Germinal center (tissue), 1 donor: ENCODE measurements at regions not wholly inside any gene's neighbourhood (a gene's known extent, or its start where the extent isn't known, plus 50 kb on each side); places are given as distances from the start of the nearest gene placed in this dataset.
"Not testable (repeated sequence)": the region's sequence is repeated elsewhere in the genome, so short reads cannot be mapped to it uniquely, and the experiment has no call there.

Source experiments
- DNase-seq: peaks from one replicate; pipeline ENCODE4 v3.0.0; 2012; ENCODE audit warnings: mixed read lengths, low spot score

DNA sequence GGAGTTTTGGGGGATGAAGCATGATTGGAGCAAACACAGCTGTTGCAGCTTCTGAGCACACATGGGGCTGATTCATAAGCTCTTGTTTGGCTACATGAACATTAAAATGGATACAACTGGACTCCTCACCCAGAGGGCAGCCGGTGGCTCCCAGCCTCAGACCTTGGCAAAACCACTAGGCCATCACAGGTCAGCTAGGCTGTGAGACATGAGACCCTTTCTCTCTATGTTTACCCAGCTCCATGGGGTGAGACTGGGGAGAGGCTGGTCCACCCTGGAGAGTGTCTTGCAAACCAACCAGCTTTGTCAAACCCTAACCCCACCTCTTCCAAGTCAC lies 388.7 kb downstream of the PTPRU start:
- DNase-seq = no peak

DNA sequence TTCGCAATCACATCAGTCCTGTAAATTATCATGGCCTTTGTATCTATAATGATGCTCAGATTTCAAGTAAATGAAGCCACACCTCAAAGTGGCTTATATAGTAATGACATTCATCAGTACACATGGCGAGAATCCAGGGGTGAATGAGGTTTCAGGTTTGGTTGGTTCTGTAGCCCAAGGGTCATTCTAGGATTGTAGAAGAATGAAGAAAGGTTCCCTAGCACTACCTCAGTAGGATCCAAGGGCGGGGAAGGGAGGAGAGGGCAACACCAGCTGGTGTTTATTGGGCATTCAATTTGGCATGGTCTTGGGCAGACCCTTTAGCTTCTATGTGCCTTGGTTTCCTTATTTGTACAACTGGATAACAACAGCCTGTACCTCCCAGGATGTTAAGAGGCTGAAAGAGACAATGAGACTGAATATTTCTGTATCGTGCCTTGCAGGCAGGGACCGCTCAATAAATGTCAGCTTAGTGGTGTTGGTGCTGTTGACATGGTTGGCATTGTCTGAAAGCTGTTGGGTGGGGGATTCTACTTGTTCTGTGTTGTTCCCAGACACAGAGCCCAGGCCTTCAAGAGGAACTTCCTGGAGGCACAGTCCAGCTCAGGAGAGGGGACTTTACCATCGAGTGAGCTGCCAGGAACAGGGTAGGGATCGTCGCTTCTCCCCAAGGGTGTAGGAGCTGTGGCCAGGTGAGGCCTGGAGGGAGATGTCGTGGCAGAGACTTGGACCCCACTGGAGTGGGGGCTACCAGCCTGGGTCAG lies 388.2 kb downstream of the PTPRU start:
- DNase-seq = no peak

DNA sequence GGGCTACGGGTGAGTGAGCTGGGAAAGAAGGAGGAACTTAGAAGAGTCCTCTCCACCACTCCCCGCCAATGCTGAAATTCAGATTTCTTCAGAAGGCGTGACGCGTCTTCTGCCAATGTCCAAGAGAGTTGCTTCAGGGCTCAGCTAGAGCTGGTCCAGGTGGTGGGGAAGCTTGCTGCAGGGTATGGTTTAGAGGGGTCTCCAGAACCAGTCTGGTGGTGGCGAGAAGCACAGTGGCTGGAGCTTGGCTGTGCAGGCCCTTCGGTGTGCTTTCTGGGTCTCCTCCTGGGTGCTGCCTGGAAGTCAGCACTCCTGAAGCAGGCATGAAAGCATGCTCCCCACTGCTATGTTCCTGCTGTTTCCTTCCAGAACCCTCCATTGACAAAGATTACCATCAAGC lies 387.2 kb downstream of the PTPRU start:
- no peak for DNase-seq

DNA sequence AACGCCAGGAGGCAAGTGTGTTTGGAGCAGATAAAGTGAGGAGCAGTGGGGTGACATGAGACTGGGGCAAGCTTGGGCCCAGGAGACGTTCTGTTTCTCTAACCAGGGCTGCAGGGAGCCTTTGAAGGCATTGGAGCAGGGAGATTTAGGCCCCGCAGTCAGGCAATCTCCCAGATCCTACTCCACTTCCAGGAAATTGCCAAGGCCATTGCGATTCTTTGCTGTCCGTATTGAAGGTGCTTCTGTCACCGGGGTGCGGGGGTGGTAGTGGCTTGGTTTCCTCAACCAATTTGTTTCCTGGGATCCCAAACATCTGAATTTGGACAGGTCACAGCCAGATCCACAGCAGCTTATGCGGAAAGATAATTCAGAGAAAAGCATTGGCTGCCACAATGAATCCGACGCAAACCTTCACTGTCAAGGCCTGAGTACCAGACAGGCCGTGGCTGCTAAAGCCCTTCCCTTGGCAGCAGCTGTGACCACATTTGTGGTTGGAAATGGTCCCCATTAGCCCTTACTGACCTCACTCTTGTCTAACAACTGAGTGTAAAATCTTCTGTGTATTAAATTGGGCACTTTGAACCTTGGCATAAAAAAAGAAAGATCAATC lies 385.6 kb downstream of the PTPRU start:
- no peak for DNase-seq

DNA sequence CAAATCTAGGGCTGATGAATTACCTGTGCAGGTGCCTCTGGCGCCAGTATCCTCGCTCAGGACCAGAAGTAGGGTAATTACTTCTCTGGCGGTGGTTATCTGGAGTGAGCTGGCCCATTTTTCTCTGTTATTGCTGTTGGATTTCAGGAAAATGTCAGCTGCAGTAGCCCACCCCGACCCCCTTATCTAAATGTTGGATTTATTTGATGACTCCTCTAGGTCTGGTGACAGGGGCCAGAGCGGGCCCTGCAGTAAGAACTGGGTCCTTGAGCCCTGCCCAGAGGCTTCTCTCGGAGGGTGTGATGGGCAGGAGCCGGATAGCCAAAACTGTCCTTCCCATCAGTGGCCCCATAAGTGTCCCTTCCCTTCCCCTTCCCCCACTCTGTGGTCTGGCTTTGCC lies 384.3 kb downstream of the PTPRU start:
- no peak for DNase-seq

DNA sequence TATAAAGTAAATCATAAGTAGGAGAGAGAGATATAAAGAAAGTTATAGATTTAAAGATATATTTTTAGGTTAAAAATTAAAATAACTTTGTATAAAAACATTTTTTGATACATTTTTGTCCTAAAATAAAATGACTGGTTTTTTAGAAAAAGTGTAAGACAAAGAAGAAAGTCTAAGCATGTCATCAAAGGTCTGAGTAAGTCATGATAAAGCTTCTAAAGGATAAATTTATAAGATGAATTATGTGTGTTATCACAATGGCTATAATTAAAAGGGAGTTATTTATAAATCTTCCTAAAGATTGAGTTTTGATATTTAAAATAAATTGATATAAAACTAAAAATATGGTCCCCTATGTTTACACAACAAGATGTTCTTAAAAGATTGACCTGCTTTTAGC lies 370.9 kb downstream of the PTPRU start:
- DNase-seq = no peak

DNA sequence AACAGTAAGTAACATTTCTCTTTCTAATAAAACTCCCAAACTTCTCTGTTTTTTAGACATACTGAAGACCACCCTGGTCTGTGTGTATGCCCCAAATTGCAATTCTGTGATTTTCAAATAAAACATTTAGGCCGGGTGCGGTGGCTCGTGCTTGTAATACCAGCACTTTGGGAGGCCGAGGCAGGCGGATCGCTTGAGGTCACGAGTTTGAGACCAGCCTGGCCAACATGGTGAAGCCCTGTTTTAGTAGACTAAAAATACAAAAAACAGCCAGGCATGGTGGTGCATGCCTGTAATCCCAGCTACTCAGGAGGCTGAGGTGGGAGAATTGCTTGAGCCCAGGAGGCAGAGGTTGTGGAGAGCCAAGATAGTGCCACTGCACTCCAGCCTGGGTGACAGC lies 368.5 kb downstream of the PTPRU start:
- DNase-seq = not testable (repeated sequence)

DNA sequence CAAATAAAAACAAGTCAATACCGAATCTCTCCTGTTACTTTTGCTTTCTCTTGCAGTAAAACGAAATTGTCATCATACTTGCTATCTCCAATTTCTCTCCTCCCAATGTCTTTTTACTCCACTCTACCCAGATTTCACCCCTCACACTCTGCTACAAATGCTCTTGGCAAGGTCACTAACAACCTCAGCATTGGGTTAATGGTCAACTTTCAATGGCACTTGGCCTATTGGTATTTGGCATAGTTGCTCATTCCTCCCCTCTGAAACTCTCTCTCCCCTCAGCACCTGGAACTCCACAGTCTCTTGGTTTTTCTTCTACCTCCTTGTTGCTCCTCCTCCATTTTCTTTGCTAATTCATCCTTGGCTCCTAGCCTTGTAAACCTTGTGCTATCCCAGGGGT lies 367.3 kb downstream of the PTPRU start:
- DNase-seq = no peak

DNA sequence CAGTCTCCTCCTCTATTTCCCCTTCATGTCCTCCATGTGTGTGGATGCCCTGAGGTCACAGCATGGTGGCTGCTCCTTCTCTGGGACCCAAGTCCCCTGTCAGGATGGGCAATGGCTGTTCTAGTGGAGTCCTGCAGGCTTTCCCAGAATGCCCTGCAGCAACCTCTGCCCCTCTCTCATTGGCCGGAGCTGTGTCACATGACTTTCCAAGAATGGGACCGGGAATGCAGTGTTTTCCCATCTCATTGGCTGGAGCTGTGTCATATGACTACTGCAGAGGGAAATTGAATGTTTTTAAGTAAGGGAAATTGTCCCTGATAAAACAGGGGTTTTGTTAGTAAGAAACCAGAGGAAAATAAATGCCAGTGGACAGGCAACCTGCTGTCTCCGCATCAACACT lies 365.9 kb downstream of the PTPRU start:
- no peak for DNase-seq

DNA sequence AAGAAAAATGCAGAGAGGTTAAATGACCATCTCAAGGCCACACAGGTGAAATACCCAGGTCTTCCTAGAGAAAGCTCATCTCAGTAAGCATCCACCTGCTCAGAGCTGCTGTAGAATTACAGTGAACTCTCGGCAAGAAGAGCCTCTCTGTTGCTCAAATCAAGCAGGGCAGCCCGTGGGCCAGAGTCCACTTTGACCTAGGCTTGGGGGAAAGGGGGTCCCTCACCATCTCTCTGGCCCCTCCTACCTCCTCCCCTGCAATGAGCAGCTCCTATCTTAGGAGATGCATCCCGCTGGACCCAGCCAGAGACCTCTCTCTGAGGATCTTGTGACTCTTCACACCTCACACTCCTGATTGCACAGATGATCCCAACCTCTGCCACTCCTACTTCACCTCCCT lies 364.7 kb downstream of the PTPRU start:
- DNase-seq = no peak

DNA sequence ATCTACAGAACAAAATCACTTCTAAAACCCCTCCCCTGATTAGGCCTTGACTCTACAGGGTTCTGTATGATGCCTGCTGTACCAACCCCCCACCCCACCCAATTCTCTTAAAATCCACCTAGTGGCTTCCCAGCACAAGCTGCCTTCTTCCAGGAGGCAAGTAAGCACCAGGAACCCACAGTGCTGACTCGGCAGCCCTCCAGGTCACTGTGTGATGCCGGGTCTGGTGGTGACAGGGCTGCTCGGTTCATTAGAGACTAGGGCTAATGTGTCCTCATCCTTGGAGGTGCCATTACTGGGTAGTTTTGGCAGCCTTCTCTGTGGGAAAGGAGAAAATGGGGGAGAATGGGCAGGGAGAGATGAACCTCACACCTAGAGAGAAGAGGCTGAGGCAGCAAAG lies 363.5 kb downstream of the PTPRU start:
- DNase-seq = no peak

DNA sequence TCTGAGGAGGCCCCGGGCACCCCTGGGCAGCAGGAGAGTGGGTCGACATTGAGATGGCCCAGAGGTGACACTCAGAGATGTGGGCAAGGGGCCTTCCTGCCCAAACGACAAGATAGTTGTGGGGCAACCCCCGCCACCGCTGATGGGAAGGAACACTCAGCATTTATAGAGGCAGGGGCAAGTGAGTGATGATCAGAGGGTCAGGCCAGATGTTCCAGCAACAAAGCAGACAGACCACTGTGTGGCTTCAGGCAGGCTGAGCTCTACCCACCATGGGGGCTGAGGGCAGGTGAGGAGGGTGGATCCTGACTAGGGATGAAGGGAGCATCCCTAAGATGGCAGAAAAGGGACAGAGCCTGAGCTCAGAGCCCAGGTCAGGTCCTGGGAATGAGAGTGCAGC lies 362.7 kb downstream of the PTPRU start:
- DNase-seq = no peak

DNA sequence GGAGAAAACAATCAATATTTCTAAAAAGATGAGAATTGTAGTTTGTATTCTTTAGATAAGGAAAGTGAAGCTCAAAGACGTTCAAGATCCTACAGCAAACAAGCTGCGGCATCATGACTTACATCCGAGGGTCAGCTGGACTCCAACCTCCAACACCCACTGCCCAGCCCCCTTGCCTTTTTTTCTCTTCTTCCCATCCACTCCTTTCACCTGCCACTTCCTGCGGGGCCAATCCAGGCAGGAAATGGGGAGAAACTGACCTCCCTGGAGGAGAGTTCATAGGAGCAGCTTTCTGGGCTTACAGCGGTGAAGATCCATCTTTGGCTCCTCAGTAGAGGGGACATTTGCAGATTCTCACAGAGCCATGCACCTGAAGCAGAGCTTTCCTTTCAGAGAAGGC lies 361.5 kb downstream of the PTPRU start:
- DNase-seq = no peak

DNA sequence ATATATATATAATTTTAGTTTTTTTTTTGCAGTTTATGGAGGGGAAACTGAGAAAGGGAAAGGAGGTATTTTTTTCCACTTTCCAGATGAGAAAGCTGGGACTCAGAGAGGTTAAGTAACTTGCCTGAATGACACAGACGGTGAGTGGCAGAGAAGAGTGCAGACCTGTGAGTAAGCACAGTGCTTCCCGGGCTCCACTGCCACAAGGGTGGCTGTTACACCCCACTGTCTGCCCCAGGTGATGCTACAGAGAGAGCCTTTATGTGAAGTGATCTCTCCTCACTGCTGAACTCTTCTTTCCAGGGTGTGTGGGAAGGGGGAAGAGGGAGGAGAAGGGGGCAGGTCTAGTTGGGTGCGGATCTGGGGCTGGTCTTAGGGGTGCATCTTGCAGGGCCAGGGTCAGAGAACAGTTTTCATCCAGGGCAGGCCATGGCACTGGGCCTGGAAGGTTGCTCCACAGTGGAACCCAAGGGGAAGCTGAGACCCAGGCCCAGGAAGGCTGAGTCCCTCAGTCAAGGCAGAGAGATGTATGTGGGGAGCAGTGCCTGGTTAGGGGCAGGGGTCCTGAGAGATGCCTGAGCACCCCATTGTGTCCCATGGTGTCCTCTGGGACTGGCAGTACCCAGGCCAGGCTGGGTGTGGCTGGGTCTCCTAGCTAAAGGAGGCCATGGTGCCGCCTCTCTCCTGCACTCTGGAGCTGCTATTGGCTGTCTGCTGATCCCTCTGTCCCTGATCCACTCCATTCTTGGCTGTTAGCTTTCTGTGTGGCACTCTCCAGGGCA lies 357.5 kb downstream of the PTPRU start:
- DNase-seq = no peak

DNA sequence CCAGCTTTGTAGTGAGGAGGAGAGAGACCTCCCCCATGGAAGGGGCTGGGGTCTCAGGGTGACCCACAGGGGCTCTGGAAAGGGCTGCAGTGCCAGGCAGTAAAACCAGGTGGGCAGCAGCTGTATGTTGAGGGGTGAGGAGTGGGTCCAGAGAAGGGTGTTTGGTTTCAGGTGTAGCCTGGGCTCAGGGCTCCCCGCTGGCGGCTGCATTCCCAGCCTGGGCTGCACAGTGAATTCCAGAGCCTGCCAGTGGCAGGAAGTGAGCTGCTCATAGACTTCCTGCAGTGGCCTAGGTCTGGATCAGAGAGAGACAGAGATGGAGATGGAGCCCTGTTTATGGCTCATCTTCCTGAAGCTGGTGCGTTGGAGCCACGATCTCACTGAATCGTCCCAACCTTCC lies 356.4 kb downstream of the PTPRU start:
- DNase-seq = no peak

DNA sequence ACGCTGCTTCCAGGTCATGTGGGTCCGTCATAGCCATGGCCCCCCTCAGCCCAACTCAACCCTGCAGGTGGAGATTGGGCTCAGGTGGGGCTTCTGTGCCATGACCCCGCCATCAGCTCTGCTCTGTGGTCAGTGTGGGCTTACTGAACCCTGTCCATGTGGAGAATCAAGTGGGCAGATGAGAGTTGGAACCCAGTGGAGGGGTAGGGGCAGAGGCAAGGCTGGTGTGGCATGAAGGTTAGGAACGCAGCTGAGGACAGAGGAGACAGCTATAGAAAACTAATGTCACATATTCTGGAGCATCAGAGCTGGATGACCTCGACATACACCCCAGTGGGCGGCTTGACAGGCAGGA lies 355.9 kb downstream of the PTPRU start:
- DNase-seq = no peak

DNA sequence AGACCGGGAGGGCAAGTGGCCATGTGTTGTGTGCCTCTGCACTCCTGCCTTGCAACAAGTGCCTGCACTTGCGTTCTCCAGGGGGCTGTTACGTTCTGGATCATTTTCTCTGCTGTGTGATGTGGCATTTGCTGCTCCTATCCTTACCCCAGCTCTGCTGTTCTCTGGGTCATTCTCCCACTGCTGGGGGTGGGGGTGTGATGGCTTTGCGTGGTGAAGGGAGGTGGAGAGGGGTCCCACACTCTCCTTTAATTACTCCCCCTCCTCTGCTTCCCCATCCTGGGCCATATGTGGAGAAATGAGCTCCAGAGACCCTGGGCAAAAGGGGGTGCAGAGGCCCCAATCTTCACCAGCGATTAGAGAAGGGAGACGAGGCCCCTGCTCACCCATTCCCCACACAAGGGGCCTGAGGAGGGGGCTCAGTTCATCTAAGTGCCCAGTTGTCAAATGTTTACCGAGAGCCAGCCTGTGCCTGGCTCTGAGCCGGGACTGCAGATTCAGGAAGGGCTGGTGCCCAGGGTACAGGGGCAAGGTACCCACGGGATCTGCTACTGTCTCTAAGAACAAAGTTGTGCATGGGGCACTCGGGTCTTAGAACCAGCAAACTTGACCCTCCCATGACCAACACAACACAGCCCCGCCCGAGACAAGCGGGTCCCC lies 355.4 kb downstream of the PTPRU start:
- DNase-seq = no peak

DNA sequence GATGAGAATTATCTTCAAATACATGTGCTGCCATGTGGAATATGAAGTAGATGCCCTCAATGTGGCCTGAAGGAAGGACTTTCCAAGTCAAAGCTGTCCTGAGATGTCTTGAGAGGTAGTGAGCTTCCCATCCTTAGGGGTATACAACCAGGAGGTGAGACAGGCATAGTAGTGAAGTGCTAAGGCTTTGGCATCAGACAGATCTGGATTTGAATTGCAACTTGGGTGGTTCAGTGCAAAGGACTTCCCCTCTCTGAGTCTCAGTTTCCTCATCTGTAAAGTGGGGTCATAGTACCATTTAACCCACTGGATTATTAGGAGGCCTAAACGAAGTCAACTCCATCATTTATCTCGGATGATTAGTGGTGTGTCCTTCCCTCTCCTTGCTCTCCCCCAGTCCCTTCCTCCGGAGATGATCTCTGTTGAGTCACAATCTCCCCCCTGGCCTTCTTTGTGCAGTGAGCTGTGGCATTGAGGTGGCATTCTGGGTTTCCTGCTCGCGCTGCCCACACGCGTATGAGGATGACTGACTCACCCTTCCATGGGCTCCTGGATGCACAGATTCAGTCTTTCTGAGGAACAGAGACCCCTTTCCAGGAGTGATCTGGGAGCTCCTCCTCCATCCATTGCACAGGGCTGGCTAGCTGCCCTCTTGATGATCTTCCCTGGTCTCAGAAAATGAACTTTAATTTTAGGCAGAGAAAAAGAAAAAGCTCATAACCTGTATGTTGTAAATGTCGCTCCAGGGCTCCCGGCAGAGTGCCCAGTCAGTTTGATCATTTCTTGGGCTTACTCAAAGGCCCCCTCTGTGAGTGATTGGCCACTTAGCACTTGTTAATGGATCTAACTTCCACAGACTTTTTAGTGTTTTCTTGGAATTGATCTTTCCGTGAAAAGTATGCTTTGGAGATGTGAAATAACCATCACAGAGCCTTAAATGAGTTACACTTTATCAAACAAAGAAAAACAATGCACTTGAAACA lies 354.6 kb downstream of the PTPRU start:
- DNase-seq = no peak

DNA sequence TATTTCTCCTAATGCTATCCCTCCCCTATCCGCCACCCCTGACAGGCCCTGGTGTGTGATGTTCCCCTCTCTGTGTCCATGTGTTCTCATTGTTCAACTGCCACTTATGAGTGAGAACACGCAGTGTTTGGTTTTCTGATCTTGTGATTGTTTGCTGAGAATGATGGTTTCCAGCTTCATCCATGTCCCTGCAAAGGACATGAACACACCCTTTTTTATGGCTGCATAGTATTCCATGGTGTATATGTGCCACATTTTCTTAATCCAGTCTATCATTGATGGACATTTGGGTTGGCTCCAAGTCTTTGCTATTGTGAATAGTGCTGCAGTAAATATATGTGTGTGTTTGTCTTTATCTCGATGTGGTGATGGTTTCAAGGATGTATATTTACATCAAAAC lies 353.4 kb downstream of the PTPRU start:
- DNase-seq = not testable (repeated sequence)

DNA sequence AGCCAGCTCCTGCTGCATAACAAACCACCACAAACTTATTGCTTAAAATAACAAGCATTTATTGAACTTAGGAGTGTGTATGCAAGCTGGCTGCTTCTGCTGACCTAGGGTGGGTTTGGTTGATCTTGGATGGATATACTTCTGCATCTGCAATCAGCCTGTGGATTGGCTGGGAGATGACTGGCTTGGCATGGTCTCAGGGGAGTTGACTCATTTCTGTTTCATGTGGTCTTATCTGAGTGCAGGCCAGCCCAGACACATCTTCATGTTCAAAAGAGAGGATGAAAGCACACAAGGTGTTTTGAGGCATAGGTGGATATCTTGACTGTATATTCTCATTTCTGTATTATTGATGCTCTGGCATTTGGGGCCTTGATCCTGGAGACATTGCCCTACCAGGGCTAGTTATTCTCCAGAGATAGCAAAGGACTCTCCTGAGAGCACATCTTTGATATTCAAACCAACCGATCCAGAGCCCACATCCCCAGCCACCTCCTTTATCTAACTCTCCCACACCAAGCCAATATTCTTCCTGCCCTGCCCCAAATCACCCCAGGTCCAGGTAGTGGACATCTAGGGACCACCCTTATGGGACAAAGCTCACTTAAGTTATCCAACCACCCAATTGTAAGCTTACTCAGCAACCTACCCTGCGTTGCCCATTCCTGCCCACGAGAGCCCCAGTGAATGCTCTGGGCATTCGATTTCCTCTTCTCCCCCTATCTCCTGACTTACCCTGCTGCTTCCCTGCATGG lies 350.8 kb downstream of the PTPRU start:
- DNase-seq = no peak

DNA sequence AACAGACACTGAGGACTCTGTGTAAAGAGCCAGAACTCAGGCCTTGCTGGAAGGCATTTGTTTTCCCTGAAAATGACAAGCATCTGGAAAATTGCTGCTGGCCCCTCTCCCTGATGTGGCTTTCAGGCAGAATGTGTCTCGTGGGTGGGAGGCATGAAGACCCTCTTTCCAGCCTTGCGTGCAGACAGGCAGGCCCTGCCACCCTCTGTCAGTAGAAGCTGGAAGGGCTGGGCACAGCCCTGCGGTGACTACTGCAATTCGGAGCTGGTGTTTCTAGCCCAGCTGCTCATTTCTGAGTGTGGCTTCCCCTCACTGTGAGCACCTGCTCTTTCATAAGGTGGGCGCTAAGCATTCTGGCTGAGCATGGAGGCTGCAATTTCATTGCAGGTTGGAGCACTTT lies 349.9 kb downstream of the PTPRU start:
- no peak for DNase-seq
